A549 (cell line): ENCODE measurements at regions not wholly inside any gene's neighbourhood (a gene's known extent, or its start where the extent isn't known, plus 50 kb on each side); places are given as distances from the start of the nearest gene placed in this dataset.

Source experiments
- ATAC-seq, 2 experiments: fragments of 200-7000 bp in 1 of 2; fragments of >200 bp in 1 of 2; cut with Nextera tagmentation in 1 of 2; cut with Tn5 transposase in 1 of 2; 3 replicates each; pipeline versions ENCODE4 v1.8.0 to v1.9.1; 2018 to 2020; ENCODE audit warnings: mild to moderate bottlenecking in 1 of 2, moderate library complexity in 1 of 2
- CTCF ChIA-PET: fragments of 300-600 bp; sonication (Branson Sonifier 250); formaldehyde crosslinking; extraction: SDS; loops from one replicate; lab custom pipeline; 2021; ENCODE audit warnings: antibody characterized with exemption, inconsistent platforms; lab: Yijun Ruan, JAX
- POLR2A ChIA-PET: fragments of 350-600 bp; formaldehyde crosslinking; extraction: SDS; loops from one replicate; lab custom pipeline; 2021; ENCODE audit warnings: antibody characterized with exemption, inconsistent platforms; lab: Yijun Ruan, JAX
- DNase-seq, 2 experiments: peaks; one replicate each; pipeline versions ENCODE4 v3.0.0 to v3.0.0-alpha.2; 2011 to 2016; ENCODE audit warnings: low read depth in 1 of 2, low spot score in 1 of 2
- FAIRE-seq: peaks from 2 replicates; lab custom pipeline; 2011; peaks lifted over from hg19 to GRCh38; lab: Jason Lieb, UNC
- H3K27ac ChIP-seq, 2 experiments: fragments of >200 bp; sonication (Bioruptor Twin); formaldehyde crosslinking; 3 replicates each; pipeline ENCODE4 v1.5.1; 2016 to 2017
- H3K4me1 ChIP-seq: fragments of >200 bp; sonication (Bioruptor Twin); formaldehyde crosslinking; 3 replicates; pipeline ENCODE4 v1.6.1; 2016
- H3K4me2 ChIP-seq: fragments of >200 bp; sonication (Bioruptor Twin); formaldehyde crosslinking; 3 replicates; pipeline ENCODE4 v1.6.1; 2016
- H3K4me3 ChIP-seq: fragments of >200 bp; sonication (Bioruptor Twin); formaldehyde crosslinking; 3 replicates; pipeline ENCODE4 v1.5.1; 2016
- H3K9me3 ChIP-seq: fragments of >200 bp; sonication (Bioruptor Twin); formaldehyde crosslinking; 3 replicates; pipeline ENCODE4 v1.6.1; 2016
- BCL3 ChIP-seq: fragments of >200 bp; sonication (Bioruptor Twin); formaldehyde crosslinking; IDR thresholded peaks from 3 replicates; pipeline ENCODE4 v1.6.1; 2016
- CBX8 ChIP-seq: fragments of 200-600 bp; sonication (generic); IDR thresholded peaks from 2 replicates; pipeline ENCODE4 v1.6.1; 2016
- CHD4 ChIP-seq: fragments of 200-600 bp; sonication (generic); IDR thresholded peaks from 2 replicates; pipeline ENCODE4 v1.6.1; 2016; ENCODE audit warnings: antibody characterized with exemption, mild to moderate bottlenecking, borderline replicate concordance
- CTCF ChIP-seq: fragments of >200 bp; sonication (Bioruptor Twin); formaldehyde crosslinking; IDR thresholded peaks from 3 replicates; pipeline ENCODE4 v1.5.1; 2016
- EHMT2 ChIP-seq: fragments of 200-600 bp; sonication (generic); IDR thresholded peaks from 2 replicates; pipeline ENCODE4 v1.6.1; 2016; ENCODE audit warnings: antibody characterized with exemption, low read depth, mild to moderate bottlenecking, moderate library complexity
- FOSL2 ChIP-seq, 2 experiments: fragments of 450-650 bp in 1 of 2; fragments of >200 bp in 1 of 2; sonication (Bioruptor Twin) in 1 of 2; formaldehyde crosslinking; IDR thresholded peaks; 2 replicates each; pipeline versions ENCODE4 v1.5.0 to v1.6.1; 2016 to 2020; ENCODE audit warnings: mild to moderate bottlenecking in 1 of 2, moderate library complexity in 1 of 2
- FOXS1 ChIP-seq: fragments of 250-450 bp; sonication (Bioruptor Pico); IDR thresholded peaks from 2 replicates; pipeline ENCODE4 v1.5.0; 2020; ENCODE audit warnings: mild to moderate bottlenecking, moderate library complexity
- GATA3 ChIP-seq: IDR thresholded peaks from 2 replicates; pipeline ENCODE4 v1.6.1; 2012; ENCODE audit warnings: borderline replicate concordance
- HEYL ChIP-seq: fragments of 250-450 bp; sonication (Bioruptor Pico); IDR thresholded peaks from 2 replicates; pipeline ENCODE4 v1.8.0; 2021; ENCODE audit warnings: mild to moderate bottlenecking, moderate library complexity
- JUNB ChIP-seq: fragments of >200 bp; sonication (Bioruptor Twin); formaldehyde crosslinking; IDR thresholded peaks from 2 replicates; pipeline ENCODE4 v1.6.1; 2016
- KDM1A ChIP-seq: fragments of 200-600 bp; sonication (generic); IDR thresholded peaks from 2 replicates; pipeline ENCODE4 v1.6.1; 2016; ENCODE audit warnings: low read depth, mild to moderate bottlenecking
- KDM5A ChIP-seq: fragments of 200-600 bp; sonication (generic); IDR thresholded peaks from 2 replicates; pipeline ENCODE4 v1.6.1; 2016; ENCODE audit warnings: antibody characterized with exemption, mild to moderate bottlenecking
- MAX ChIP-seq: IDR thresholded peaks from 2 replicates; pipeline ENCODE4 v1.6.1; 2012
- MAZ ChIP-seq: fragments of 150-350 bp; IDR thresholded peaks from 2 replicates; pipeline ENCODE4 v1.6.1; 2014; ENCODE audit warnings: antibody characterized with exemption, low read depth, low read length, borderline replicate concordance
- MYC ChIP-seq: IDR thresholded peaks from 2 replicates; pipeline ENCODE4 v1.6.1; 2012; ENCODE audit warnings: mild to moderate bottlenecking, inconsistent platforms, low read length, improper control_type of control experiment, borderline replicate concordance
- NR3C1 ChIP-seq: fragments of >200 bp; sonication (Bioruptor Twin); formaldehyde crosslinking; IDR thresholded peaks from 3 replicates; pipeline ENCODE4 v1.6.1; 2017
- PBX3 ChIP-seq: IDR thresholded peaks from 2 replicates; pipeline ENCODE4 v1.6.1; 2012
- POLR2AphosphoS2 ChIP-seq: conservative IDR thresholded peaks from 2 replicates; pipeline ENCODE4 v1.6.1; 2012; ENCODE audit warnings: low read length, improper control_type of control experiment, inconsistent platforms
- RCOR1 ChIP-seq: fragments of 150-350 bp; IDR thresholded peaks from 2 replicates; pipeline ENCODE4 v1.6.1; 2014; ENCODE audit warnings: antibody characterized with exemption, low read length, low read depth
- REST ChIP-seq: fragments of 200-600 bp; sonication (generic); IDR thresholded peaks from 2 replicates; pipeline ENCODE4 v1.6.1; 2016; ENCODE audit warnings: antibody characterized with exemption, mild to moderate bottlenecking, moderate library complexity
- RNF2 ChIP-seq: fragments of 200-600 bp; sonication (generic); IDR thresholded peaks from 2 replicates; pipeline ENCODE4 v1.6.1; 2016; ENCODE audit warnings: low read depth, mild to moderate bottlenecking, antibody characterized with exemption, moderate library complexity, borderline replicate concordance
- TFCP2L1 ChIP-seq: fragments of 250-450 bp; sonication (Bioruptor Pico); IDR thresholded peaks from 2 replicates; pipeline ENCODE4 v1.5.0; 2021; ENCODE audit warnings: mild to moderate bottlenecking
- TP53 ChIP-seq: fragments of 250-450 bp; sonication (Bioruptor Pico); IDR thresholded peaks from 2 replicates; pipeline ENCODE4 v1.5.0; 2021; ENCODE audit warnings: mild to moderate bottlenecking, moderate library complexity
- ZNF302 ChIP-seq: fragments of 250-450 bp; sonication (Bioruptor Pico); IDR thresholded peaks from 2 replicates; pipeline ENCODE4 v1.9.0; 2021; ENCODE audit warnings: inconsistent platforms, mild to moderate bottlenecking, moderate library complexity
- ZSCAN20 ChIP-seq: fragments of 250-450 bp; sonication (Bioruptor Pico); IDR thresholded peaks from 2 replicates; pipeline ENCODE4 v1.8.0; 2022; ENCODE audit warnings: mild to moderate bottlenecking, moderate library complexity
- WGBS: methylation state at CpG from one replicate; pipeline ENCODE4 v1.1.6; 2017; ENCODE audit errors: missing lambda C conversion rate; 5-methylcytosine and 5-hydroxymethylcytosine counted together

- ATAC-seq: no peak
- TF ChIP-seq FOSL2 (IDR thresholded peaks at IDR 0.05): no peak
- TF ChIP-seq FOSL2 (CRISPR knock-in tag; IDR thresholded peaks at IDR 0.05): no peak
- no peak for TF ChIP-seq POLR2AphosphoS2
- TF ChIP-seq BCL3: no peak
- no peak for TF ChIP-seq KDM5A
- TF ChIP-seq FOXS1 (CRISPR knock-in tag): no peak
- no peak for TF ChIP-seq JUNB
- TF ChIP-seq TFCP2L1: no peak
- no peak for TF ChIP-seq CTCF
- no peak for TF ChIP-seq MYC
- TF ChIP-seq NR3C1: no peak
- no peak for TF ChIP-seq RNF2
- TF ChIP-seq MAZ: no peak
- no peak for TF ChIP-seq GATA3
- TF ChIP-seq HEYL (CRISPR knock-in tag): no peak
- no peak for TF ChIP-seq CHD4
- TF ChIP-seq REST: no peak
- TF ChIP-seq MAX: no peak
- TF ChIP-seq ZSCAN20: no peak
- Histone ChIP-seq H3K4me3 (no peak overlapping the region), H3K9me3 (no peaks in the 10 kb centered on the region), H3K27ac (no peak overlapping the region), H3K4me1 (no peaks in the 10 kb centered on the region), H3K4me2 (no peak overlapping the region)
- ChIA-PET POLR2A (no interaction called here), CTCF (no interaction called here)
- no peak for FAIRE-seq
- no peak for DNase-seq
- 4% methylated on average over 2 of the region's 2 CpGs for WGBS
These were observed 312.4 kb upstream of the MEIS1 start for GRCh38 chr2:66122516-66122915.

- ChIA-PET POLR2A (no interaction called here), CTCF (no interaction called here)
- DNase-seq (no peak), ATAC-seq (no peak)
- Histone ChIP-seq H3K27ac (no peak overlapping the region), H3K4me3 (no peak overlapping the region), H3K9me3 (no peaks in the 10 kb centered on the region), H3K4me2 (no peak overlapping the region)
- 0% methylated on average over 3 of the region's 3 CpGs for WGBS
- TF ChIP-seq KDM1A: no peak
- no peak for TF ChIP-seq CHD4
- no peak for TF ChIP-seq PBX3
- no peak for TF ChIP-seq BCL3
- TF ChIP-seq ZSCAN20: no peak
- no peak for TF ChIP-seq ZNF302
- no peak for TF ChIP-seq POLR2AphosphoS2
- TF ChIP-seq CBX8: no peak
- TF ChIP-seq TP53 (CRISPR knock-in tag): no peak
- no peak for TF ChIP-seq RCOR1
- TF ChIP-seq FOSL2 (IDR thresholded peaks at IDR 0.05): no peak
- TF ChIP-seq FOSL2 (CRISPR knock-in tag; IDR thresholded peaks at IDR 0.05): no peak
- TF ChIP-seq FOXS1 (CRISPR knock-in tag): no peak
- no peak for TF ChIP-seq EHMT2
- TF ChIP-seq GATA3: no peak
- TF ChIP-seq, all 56 proteins: peak for 0
- FAIRE-seq: no peak
- H3K4me1 ChIP-seq: no peaks in the 10 kb centered on the region
These were observed 313.0 kb upstream of the MEIS1 start for GRCh38 chr2:66121946-66122345.
